ENCODE measurements at regions not wholly inside any gene's neighbourhood (a gene's known extent, or its start where the extent isn't known, plus 50 kb on each side); places are given as distances from the start of the nearest gene placed in this dataset.

DNA sequence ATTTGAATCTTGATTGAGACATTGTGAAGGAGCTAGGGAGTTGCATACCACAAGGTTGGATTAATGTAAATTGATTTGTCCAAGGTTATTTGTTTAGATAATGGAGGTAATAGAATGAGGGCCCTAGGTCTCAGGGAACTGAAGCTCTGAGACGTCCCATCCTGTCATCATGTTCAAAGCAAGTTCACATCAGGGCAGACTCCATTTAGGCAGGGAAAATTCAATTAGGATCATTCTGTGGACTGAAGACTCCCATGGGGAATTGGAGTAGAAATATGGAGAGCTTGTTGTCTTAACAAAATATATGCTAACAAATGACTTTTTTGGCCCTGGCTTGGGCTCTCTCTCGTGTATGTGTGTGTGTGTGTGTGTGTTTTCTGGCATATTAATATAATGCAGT, 722.0 kb upstream of the ADAMTS16 start:
- peaks cover 55% of the 10 kb centered on the region for H3K9me3 Mint-ChIP-seq
- peaks cover 2% of the 10 kb centered on the region; the same call in 1 of the 2 replicates for H3K27me3 Mint-ChIP-seq (ENCODE audit: insufficient read depth)
- no peak overlapping the region for H3K4me3 Mint-ChIP-seq
- peaks cover 11% of the 10 kb centered on the region; the same call in 1 of the 2 replicates for H3K36me3 Mint-ChIP-seq (ENCODE audit: low read depth)
- H3K27ac Mint-ChIP-seq: no peak overlapping the region
- no peak for DNase-seq
- TF ChIP-seq, protein P1, sequence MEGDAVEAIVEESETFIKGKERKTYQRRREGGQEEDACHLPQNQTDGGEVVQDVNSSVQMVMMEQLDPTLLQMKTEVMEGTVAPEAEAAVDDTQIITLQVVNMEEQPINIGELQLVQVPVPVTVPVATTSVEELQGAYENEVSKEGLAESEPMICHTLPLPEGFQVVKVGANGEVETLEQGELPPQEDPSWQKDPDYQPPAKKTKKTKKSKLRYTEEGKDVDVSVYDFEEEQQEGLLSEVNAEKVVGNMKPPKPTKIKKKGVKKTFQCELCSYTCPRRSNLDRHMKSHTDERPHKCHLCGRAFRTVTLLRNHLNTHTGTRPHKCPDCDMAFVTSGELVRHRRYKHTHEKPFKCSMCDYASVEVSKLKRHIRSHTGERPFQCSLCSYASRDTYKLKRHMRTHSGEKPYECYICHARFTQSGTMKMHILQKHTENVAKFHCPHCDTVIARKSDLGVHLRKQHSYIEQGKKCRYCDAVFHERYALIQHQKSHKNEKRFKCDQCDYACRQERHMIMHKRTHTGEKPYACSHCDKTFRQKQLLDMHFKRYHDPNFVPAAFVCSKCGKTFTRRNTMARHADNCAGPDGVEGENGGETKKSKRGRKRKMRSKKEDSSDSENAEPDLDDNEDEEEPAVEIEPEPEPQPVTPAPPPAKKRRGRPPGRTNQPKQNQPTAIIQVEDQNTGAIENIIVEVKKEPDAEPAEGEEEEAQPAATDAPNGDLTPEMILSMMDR (IDR thresholded peaks at IDR 0.05): no peak
- H3K4me1 Mint-ChIP-seq (ENCODE audit: low read depth): no peaks in the 10 kb centered on the region

DNA sequence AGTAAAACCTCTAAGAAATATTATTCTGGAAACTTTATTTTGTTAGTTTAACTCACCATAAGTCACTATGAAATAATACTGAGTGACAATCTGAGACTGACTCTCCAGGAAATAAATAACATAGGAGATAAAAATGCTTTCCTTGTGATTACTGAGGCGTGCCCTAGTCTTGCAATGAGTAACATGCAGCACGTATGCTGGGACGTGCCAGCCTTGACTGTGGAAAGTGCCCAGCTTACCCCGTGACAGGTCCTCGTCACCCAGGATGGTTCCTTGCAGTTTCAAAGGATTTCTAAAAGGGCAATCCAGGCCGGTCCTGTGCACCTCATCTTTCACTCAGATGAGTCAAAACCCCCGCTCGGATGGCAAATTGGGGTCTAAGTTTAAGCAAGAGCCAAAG, 720.8 kb upstream of the ADAMTS16 start:
- no peak for DNase-seq
- no peak overlapping the region for H3K4me3 Mint-ChIP-seq
- no peak overlapping the region for H3K27ac Mint-ChIP-seq
- H3K4me1 Mint-ChIP-seq (ENCODE audit: low read depth): no peaks in the 10 kb centered on the region
- H3K27me3 Mint-ChIP-seq (ENCODE audit: insufficient read depth): peaks cover 2% of the 10 kb centered on the region; the same call in 1 of the 2 replicates
- peaks cover 13% of the 10 kb centered on the region for H3K36me3 Mint-ChIP-seq (ENCODE audit: low read depth)
- TF ChIP-seq, protein P1 (IDR thresholded peaks at IDR 0.05): no peak
- peaks cover 56% of the 10 kb centered on the region for H3K9me3 Mint-ChIP-seq

DNA sequence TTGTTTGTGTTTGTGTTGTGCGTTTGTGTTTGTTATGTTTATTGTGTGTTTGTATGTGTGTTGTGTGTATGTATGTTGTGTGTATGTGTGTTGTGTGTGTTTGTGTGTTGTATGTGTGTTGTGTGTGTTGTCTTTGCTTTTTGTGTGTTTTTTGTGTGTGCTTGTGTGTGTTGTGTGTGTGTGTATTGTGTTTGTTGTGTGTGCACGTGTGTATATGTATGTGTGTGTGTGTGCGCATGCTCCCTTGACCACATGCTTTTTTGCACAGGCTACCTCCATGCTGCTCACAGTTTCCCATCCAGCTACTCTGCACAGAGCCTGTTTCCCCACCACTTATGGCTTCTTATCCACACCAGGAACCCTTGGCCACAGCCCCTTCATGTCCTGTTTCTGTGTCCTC, 720.0 kb upstream of the ADAMTS16 start:
- Mint-ChIP-seq H3K36me3 (ENCODE audit: low read depth) (peaks cover 11% of the 10 kb centered on the region), H3K27me3 (ENCODE audit: insufficient read depth) (peaks cover 2% of the 10 kb centered on the region; the same call in 1 of the 2 replicates), H3K4me1 (ENCODE audit: low read depth) (no peaks in the 10 kb centered on the region), H3K4me3 (no peak overlapping the region), H3K9me3 (peaks cover 53% of the 10 kb centered on the region), H3K27ac (no peak overlapping the region)
- TF ChIP-seq, protein P1 (IDR thresholded peaks at IDR 0.05): no peak
- DNase-seq: no peak

DNA sequence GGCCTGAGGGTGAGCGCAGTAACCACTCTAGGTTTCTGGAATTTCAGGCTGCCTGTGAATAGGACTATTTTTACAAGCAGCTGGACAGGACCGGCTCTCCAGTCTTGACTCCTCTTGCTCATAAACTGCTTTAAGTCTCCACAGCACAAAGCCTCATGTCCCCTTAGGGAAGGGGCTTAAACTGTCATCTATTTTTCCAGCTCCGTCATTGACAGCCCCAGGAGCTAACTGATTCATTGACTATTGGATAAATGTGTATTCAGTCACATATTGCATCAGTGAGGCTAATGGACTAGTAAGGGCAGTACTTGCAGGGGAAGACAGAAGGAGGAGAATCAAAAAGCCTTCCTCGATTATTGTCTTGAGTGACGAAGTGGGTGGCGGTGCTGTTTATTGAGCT, 719.4 kb upstream of the ADAMTS16 start:
- Mint-ChIP-seq H3K4me1 (ENCODE audit: low read depth) (no peaks in the 10 kb centered on the region), H3K27me3 (ENCODE audit: insufficient read depth) (peaks cover 2% of the 10 kb centered on the region; the same call in 1 of the 2 replicates), H3K9me3 (peaks cover 48% of the 10 kb centered on the region), H3K36me3 (ENCODE audit: low read depth) (peaks cover 11% of the 10 kb centered on the region), H3K27ac (no peak overlapping the region), H3K4me3 (no peak overlapping the region)
- TF ChIP-seq, protein P1 (IDR thresholded peaks at IDR 0.05): no peak
- DNase-seq: no peak

- no peak for DNase-seq
- Mint-ChIP-seq H3K36me3 (ENCODE audit: low read depth) (peaks cover 10% of the 10 kb centered on the region), H3K9me3 (peaks cover 54% of the 10 kb centered on the region), H3K4me1 (ENCODE audit: low read depth) (no peaks in the 10 kb centered on the region), H3K27ac (no peak overlapping the region), H3K4me3 (no peak overlapping the region), H3K27me3 (ENCODE audit: insufficient read depth) (peaks cover 2% of the 10 kb centered on the region; the same call in 1 of the 2 replicates)
- TF ChIP-seq, protein P1 (IDR thresholded peaks at IDR 0.05): no peak
These were observed 717.9 kb upstream of the ADAMTS16 start for GRCh38 chr5:4422247-4422646.

GRCh38 chr5:4424895-4425294, 715.2 kb upstream of the ADAMTS16 start:
- Mint-ChIP-seq H3K4me1 (ENCODE audit: low read depth) (no peaks in the 10 kb centered on the region), H3K27ac (no peak overlapping the region), H3K9me3 (peaks cover 65% of the 10 kb centered on the region), H3K4me3 (no peak overlapping the region), H3K36me3 (ENCODE audit: low read depth) (peaks cover 6% of the 10 kb centered on the region), H3K27me3 (ENCODE audit: insufficient read depth) (peaks cover 2% of the 10 kb centered on the region; the same call in 1 of the 2 replicates)
- no peak for DNase-seq
- TF ChIP-seq, protein P1 (IDR thresholded peaks at IDR 0.05): no peak
